PFSK-1 (cell line): ENCODE measurements at regions not wholly inside any gene's neighbourhood (a gene's known extent, or its start where the extent isn't known, plus 50 kb on each side); places are given as distances from the start of the nearest gene placed in this dataset.

Experiments
- FOXP2 ChIP-seq: optimal IDR thresholded peaks from 2 replicates; pipeline ENCODE3; 2011; ENCODE audit warnings: borderline replicate concordance, control low read depth, inconsistent platforms; ENCODE audit not compliant: insufficient read depth; ENCODE audit errors: extremely low read length, extremely low read depth
- POLR2AphosphoS5 ChIP-seq: IDR thresholded peaks from 2 replicates; pipeline ENCODE4 v1.6.1; 2012; ENCODE audit warnings: low read depth, mild to moderate bottlenecking, control low read depth, low read length, moderate library complexity
- REST ChIP-seq, 2 experiments: IDR thresholded peaks; 2 replicates each; pipeline versions ENCODE4 v1.6.1 to v1.8.0; 2011 to 2012; ENCODE audit warnings: low read depth in 2 of 2, low read length in 2 of 2, control low read depth in 1 of 2, inconsistent platforms in 1 of 2, mild to moderate bottlenecking in 1 of 2, moderate library complexity in 1 of 2; ENCODE audit not compliant: insufficient read depth in 1 of 2
- SIN3A ChIP-seq: IDR thresholded peaks from 2 replicates; pipeline ENCODE4 v1.6.1; 2012; ENCODE audit warnings: mild to moderate bottlenecking, low read length, moderate library complexity, borderline replicate concordance; ENCODE audit not compliant: insufficient read depth
- TAF1 ChIP-seq: IDR thresholded peaks from 2 replicates; pipeline ENCODE4 v1.6.1; 2012; ENCODE audit warnings: low read length, control low read depth, borderline replicate concordance; ENCODE audit not compliant: insufficient read depth

GRCh38 chr9:99415606-99416005 is 193.5 kb downstream of the SEC61B start:
- TF ChIP-seq REST (IDR thresholded peaks at IDR 0.05; ENCODE audit: insufficient read depth in 1 of 2, low read depth in 2 of 2, low read length in 2 of 2) (no peak), SIN3A (no peak), POLR2AphosphoS5 (no peak), FOXP2 (no peak), TAF1 (no peak)

GRCh38 chr9:99416007-99416406 is 193.9 kb downstream of the SEC61B start:
- TF ChIP-seq REST (IDR thresholded peaks at IDR 0.05; ENCODE audit: insufficient read depth in 1 of 2, low read depth in 2 of 2, low read length in 2 of 2) (no peak), TAF1 (no peak), FOXP2 (peak; percentile 91), POLR2AphosphoS5 (no peak)

- no peak for TF ChIP-seq TAF1
- no peak for TF ChIP-seq REST (IDR thresholded peaks at IDR 0.05; ENCODE audit: insufficient read depth in 1 of 2, low read depth in 2 of 2, low read length in 2 of 2)
- no peak for TF ChIP-seq POLR2AphosphoS5
- TF ChIP-seq FOXP2 = no peak
- TF ChIP-seq SIN3A = no peak
These were observed 197.0 kb downstream of the SEC61B start for GRCh38 chr9:99419070-99419469.

- TF ChIP-seq FOXP2 (no peak), SIN3A (no peak), REST (IDR thresholded peaks at IDR 0.05; ENCODE audit: insufficient read depth in 1 of 2, low read depth in 2 of 2, low read length in 2 of 2) (no peak), POLR2AphosphoS5 (no peak), TAF1 (no peak)
These were observed 199.3 kb downstream of the SEC61B start for GRCh38 chr9:99421369-99421768.

GRCh38 chr9:99425124-99425523 is 203.0 kb downstream of the SEC61B start:
- TF ChIP-seq TAF1 (no peak), FOXP2 (no peak), REST (IDR thresholded peaks at IDR 0.05; ENCODE audit: insufficient read depth in 1 of 2, low read depth in 2 of 2, low read length in 2 of 2) (no peak), SIN3A (no peak), POLR2AphosphoS5 (no peak)
